ENCODE measurements at regions not wholly inside any gene's neighbourhood (a gene's known extent, or its start where the extent isn't known, plus 50 kb on each side); places are given as distances from the start of the nearest gene placed in this dataset.

DNA sequence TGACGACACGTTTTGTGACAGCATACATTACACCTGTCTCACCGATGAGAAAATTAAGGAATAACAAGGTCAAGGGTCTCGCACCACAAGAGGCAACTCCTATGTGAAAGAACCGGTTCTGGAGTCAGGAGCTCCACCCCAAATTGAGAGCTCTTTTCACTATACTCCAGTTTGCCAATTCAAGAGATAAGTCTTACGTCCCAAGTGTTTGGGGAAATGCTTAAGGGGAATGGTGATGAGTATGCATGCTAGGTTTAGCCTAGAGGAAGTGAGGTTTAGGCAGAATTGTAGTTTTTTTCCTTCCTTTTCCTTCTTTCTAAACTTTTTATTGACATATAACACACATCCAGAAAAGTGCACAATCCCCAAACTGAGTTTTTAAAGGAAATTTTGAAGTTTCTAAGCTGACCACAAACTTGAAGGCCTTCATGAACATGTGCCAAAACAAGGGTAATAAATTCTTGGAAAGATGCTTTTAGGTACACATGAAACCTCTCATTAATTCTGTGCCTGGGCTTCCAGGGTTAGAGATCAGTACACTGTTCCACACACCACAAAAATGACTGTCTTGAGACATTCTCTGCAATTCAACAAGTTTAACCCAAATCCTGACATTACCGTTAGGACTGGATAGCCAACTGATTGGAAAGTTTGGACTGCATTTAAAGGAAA lies 127.6 kb upstream of the SLC1A3 start:
- TF ChIP-seq CTCF (conservative IDR thresholded peaks at IDR 0.05) (no peak), EZH2 (IDR thresholded peaks at IDR 0.05; ENCODE audit: low read depth) (no peak)
